Neural progenitor cell (in vitro differentiated cells): ENCODE measurements at regions not wholly inside any gene's neighbourhood (a gene's known extent, or its start where the extent isn't known, plus 50 kb on each side); places are given as distances from the start of the nearest gene placed in this dataset.
A peak's percentile ranks its signal among the peaks of the same experiment; 100 is the strongest.

Experiments used
- DNase-seq: peaks from one replicate; pipeline ENCODE4 v3.0.0-alpha.2; 2016; ENCODE audit warnings: low spot score
- H2AFZ ChIP-seq: fragments of 200-600 bp; sonication (generic); replicated peaks from 2 replicates; pipeline ENCODE4 v1.6.1; 2016; ENCODE audit warnings: antibody characterized with exemption
- H3F3A ChIP-seq: fragments of 200-600 bp; sonication (generic); 2 replicates; pipeline ENCODE4 v1.6.1; 2016; ENCODE audit warnings: antibody characterized with exemption, low read depth
- H3K27ac ChIP-seq: fragments of 200-600 bp; sonication (generic); 2 replicates; pipeline ENCODE4 v1.5.1; 2016; ENCODE audit warnings: mild to moderate bottlenecking
- H3K27me3 ChIP-seq: fragments of 200-600 bp; sonication (generic); 2 replicates; pipeline ENCODE4 v1.6.1; 2016; ENCODE audit warnings: mild to moderate bottlenecking, moderate library complexity
- H3K36me3 ChIP-seq: fragments of 200-600 bp; sonication (generic); 2 replicates; pipeline ENCODE4 v1.5.1; 2016
- H3K4me1 ChIP-seq: fragments of 200-600 bp; sonication (generic); 2 replicates; pipeline ENCODE4 v1.6.1; 2016; ENCODE audit warnings: mixed run types
- H3K4me2 ChIP-seq: fragments of 200-600 bp; sonication (generic); 2 replicates; pipeline ENCODE4 v1.6.1; 2016
- H3K4me3 ChIP-seq: fragments of 200-600 bp; sonication (generic); 2 replicates; pipeline ENCODE4 v1.5.1; 2016
- H3K79me2 ChIP-seq: fragments of 200-600 bp; sonication (generic); 2 replicates; pipeline ENCODE4 v1.6.1; 2016; ENCODE audit warnings: low read depth
- H3K9ac ChIP-seq: fragments of 200-600 bp; sonication (generic); 2 replicates; pipeline ENCODE4 v1.6.1; 2016
- H3K9me3 ChIP-seq: fragments of 200-600 bp; sonication (generic); 2 replicates; pipeline ENCODE4 v1.5.1; 2016; ENCODE audit warnings: low read depth
- H4K20me1 ChIP-seq: fragments of 200-600 bp; sonication (generic); 2 replicates; pipeline ENCODE4 v1.6.1; 2016; ENCODE audit warnings: low read depth
- H3K27ac Mint-ChIP-seq: 3 replicates; pipeline ENCODE4 v1.8.0; 2021; ENCODE audit warnings: mixed read lengths
- H3K27me3 Mint-ChIP-seq: 2 replicates; pipeline ENCODE4 v1.8.0; 2022; ENCODE audit warnings: low read depth, mild to moderate bottlenecking, inconsistent platforms, moderate library complexity, mixed read lengths; ENCODE audit not compliant: insufficient read depth
- H3K36me3 Mint-ChIP-seq: 3 replicates; pipeline ENCODE4 v1.8.0; 2021; ENCODE audit warnings: mixed read lengths
- H3K4me1 Mint-ChIP-seq: 3 replicates; pipeline ENCODE4 v1.8.0; 2021; ENCODE audit warnings: mixed read lengths
- H3K4me3 Mint-ChIP-seq: 3 replicates; pipeline ENCODE4 v1.8.0; 2021; ENCODE audit warnings: mild to moderate bottlenecking, moderate library complexity, mixed read lengths
- H3K9me3 Mint-ChIP-seq: 3 replicates; pipeline ENCODE4 v1.8.0; 2020; ENCODE audit warnings: mixed read lengths
- EZH2 ChIP-seq: fragments of 200-600 bp; sonication (generic); IDR thresholded peaks from 2 replicates; pipeline ENCODE4 v1.6.1; 2017; ENCODE audit warnings: antibody characterized with exemption, mild to moderate bottlenecking, moderate library complexity
- EZH2phosphoT487 ChIP-seq: fragments of 200-600 bp; sonication (generic); IDR thresholded peaks from 2 replicates; pipeline ENCODE4 v1.6.1; 2017; ENCODE audit warnings: antibody characterized with exemption
- TF ChIP-seq, protein P1 (sequence below): fragments of 200-600 bp; sonication (generic); IDR thresholded peaks from 2 replicates; pipeline ENCODE4 v1.5.1; 2017; ENCODE audit warnings: antibody characterized with exemption, mild to moderate bottlenecking

DNA sequence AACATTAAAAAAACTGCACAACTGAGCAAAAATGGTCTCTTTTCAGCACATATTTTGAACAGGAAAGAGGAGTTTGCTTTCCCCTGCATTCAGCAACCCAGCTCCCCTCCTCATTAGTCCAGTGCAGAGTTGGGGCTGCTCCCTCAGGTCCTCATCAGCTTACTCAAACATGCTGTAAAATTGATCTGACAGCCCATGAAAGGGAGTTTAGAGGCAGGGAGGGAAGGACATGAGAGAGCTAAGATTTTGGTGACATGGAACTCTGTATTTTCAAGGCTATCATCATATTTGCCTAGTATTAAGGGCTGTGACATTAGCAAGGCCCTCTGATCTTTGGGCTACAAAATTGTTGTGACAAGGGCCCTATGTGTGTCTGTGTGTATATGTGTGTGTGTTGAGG is 205.6 kb upstream of the TAPT1 start:
- Mint-ChIP-seq H3K4me1 (peaks cover 3% of the 10 kb centered on the region), H3K27me3 (no peaks in the 10 kb centered on the region), H3K4me3 (no peak overlapping the region), H3K36me3 (no peaks in the 10 kb centered on the region), H3K27ac (no peak overlapping the region), H3K9me3 (peaks cover 6% of the 10 kb centered on the region)
- no peak for TF ChIP-seq EZH2
- TF ChIP-seq EZH2phosphoT487, result no peak
- TF ChIP-seq, protein P1, sequence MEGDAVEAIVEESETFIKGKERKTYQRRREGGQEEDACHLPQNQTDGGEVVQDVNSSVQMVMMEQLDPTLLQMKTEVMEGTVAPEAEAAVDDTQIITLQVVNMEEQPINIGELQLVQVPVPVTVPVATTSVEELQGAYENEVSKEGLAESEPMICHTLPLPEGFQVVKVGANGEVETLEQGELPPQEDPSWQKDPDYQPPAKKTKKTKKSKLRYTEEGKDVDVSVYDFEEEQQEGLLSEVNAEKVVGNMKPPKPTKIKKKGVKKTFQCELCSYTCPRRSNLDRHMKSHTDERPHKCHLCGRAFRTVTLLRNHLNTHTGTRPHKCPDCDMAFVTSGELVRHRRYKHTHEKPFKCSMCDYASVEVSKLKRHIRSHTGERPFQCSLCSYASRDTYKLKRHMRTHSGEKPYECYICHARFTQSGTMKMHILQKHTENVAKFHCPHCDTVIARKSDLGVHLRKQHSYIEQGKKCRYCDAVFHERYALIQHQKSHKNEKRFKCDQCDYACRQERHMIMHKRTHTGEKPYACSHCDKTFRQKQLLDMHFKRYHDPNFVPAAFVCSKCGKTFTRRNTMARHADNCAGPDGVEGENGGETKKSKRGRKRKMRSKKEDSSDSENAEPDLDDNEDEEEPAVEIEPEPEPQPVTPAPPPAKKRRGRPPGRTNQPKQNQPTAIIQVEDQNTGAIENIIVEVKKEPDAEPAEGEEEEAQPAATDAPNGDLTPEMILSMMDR, result no peak
- no peak overlapping the region for H3K4me3 ChIP-seq
- no peak overlapping the region for H3K9ac ChIP-seq
- no peaks in the 10 kb centered on the region for H3K79me2 ChIP-seq
- no peaks in the 10 kb centered on the region for H3K9me3 ChIP-seq
- H3F3A ChIP-seq, result no peaks in the 10 kb centered on the region
- H3K36me3 ChIP-seq, result no peaks in the 10 kb centered on the region
- H3K27me3 ChIP-seq, result no peaks in the 10 kb centered on the region
- no peak overlapping the region for H3K4me2 ChIP-seq
- H3K27ac ChIP-seq, result no peak overlapping the region
- H4K20me1 ChIP-seq, result no peaks in the 10 kb centered on the region
- H3K4me1 ChIP-seq, result no peaks in the 10 kb centered on the region
- peak overlapping the region; percentile 17 for H2AFZ ChIP-seq
- DNase-seq, result no peak

DNA sequence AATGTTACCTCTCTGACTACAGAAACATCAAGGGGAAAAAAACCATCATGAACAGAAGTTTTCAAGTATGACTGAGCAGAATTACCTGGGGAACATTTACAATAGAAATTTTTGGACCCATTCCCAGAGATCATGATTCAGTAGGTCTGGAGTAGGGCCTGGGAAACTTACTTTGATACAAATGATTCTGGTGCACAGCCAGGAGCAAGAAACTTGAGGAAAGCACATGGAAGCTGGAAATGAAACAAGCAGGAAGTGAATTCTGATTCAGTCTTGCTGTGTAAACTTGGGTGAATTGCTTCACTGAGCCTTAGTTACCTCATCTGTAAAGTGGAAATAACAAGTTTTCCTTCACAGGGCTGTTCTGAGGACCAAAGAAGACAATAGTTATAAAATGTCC is 192.5 kb upstream of the TAPT1 start:
- Histone ChIP-seq H3K9ac (no peak overlapping the region), H3K9me3 (no peaks in the 10 kb centered on the region), H3K79me2 (no peaks in the 10 kb centered on the region), H3K27me3 (no peaks in the 10 kb centered on the region), H3F3A (no peaks in the 10 kb centered on the region), H3K4me1 (no peaks in the 10 kb centered on the region), H3K4me3 (no peak overlapping the region), H3K4me2 (no peak overlapping the region), H3K27ac (no peak overlapping the region), H3K36me3 (no peaks in the 10 kb centered on the region), H2AFZ (no peak overlapping the region), H4K20me1 (no peaks in the 10 kb centered on the region)
- TF ChIP-seq EZH2, result no peak
- no peak for TF ChIP-seq EZH2phosphoT487
- Mint-ChIP-seq H3K36me3 (no peaks in the 10 kb centered on the region), H3K4me1 (peaks cover 3% of the 10 kb centered on the region), H3K27me3 (no peaks in the 10 kb centered on the region), H3K9me3 (peaks cover 20% of the 10 kb centered on the region), H3K27ac (no peak overlapping the region), H3K4me3 (no peak overlapping the region)
- no peak for DNase-seq

DNA sequence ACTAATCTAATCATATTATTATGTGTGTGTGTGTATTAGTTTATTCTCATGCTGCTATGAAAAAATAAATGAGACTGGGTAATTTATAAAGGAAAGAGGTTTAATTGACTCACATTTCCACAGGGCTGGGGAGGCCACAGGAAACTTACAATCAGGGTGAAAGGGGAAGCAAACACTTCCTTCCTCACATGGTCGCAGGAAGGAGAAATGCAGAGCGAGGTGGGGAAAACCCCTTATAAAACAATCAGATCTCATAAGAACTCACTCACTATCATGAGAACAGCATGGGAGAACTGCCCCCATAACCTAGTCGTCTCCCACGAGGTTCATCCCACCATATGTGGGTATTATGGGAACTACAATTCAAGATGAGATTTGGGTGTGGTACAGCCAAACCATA is 190.9 kb upstream of the TAPT1 start:
- H3K79me2 ChIP-seq, result no peaks in the 10 kb centered on the region
- Mint-ChIP-seq H3K27ac (no peak overlapping the region), H3K36me3 (no peaks in the 10 kb centered on the region), H3K9me3 (peaks cover 20% of the 10 kb centered on the region), H3K27me3 (no peaks in the 10 kb centered on the region), H3K4me1 (peaks cover 5% of the 10 kb centered on the region), H3K4me3 (no peak overlapping the region)
- no peak overlapping the region for H3K4me2 ChIP-seq
- H2AFZ ChIP-seq, result no peak overlapping the region
- H3K36me3 ChIP-seq, result no peaks in the 10 kb centered on the region
- no peak for DNase-seq
- no peaks in the 10 kb centered on the region for H4K20me1 ChIP-seq
- H3K9ac ChIP-seq, result no peak overlapping the region
- H3K27me3 ChIP-seq, result no peaks in the 10 kb centered on the region
- H3K9me3 ChIP-seq, result no peaks in the 10 kb centered on the region
- no peak overlapping the region for H3K27ac ChIP-seq
- H3K4me3 ChIP-seq, result no peak overlapping the region
- TF ChIP-seq, protein P1, result no peak
- no peak for TF ChIP-seq EZH2phosphoT487
- TF ChIP-seq EZH2, result no peak
- H3F3A ChIP-seq, result no peaks in the 10 kb centered on the region
- H3K4me1 ChIP-seq, result no peaks in the 10 kb centered on the region

DNA sequence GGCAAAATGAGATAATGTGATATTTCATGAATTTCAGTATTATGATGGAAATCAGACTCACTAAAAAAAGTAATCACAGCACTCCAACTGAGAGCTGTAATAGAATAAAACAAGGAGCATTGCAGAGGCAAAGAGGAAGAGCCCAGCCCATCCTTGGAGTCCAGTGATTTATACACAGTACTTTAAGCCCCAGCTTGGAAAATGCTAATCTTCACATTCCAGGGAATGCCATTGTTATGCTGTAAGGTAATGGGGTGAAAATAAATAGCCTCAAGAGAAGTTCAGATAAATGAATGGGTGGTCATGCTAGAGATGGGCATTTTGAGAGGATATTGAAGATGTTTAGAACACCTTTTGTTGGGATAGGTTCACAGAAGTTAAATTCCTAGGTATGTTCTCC is 190.3 kb upstream of the TAPT1 start:
- no peak overlapping the region for H2AFZ ChIP-seq
- TF ChIP-seq EZH2phosphoT487 (no peak), EZH2 (no peak)
- TF ChIP-seq, protein P1, result no peak
- H3K4me2 ChIP-seq, result no peak overlapping the region
- no peak for DNase-seq
- H3K4me1 ChIP-seq, result no peaks in the 10 kb centered on the region
- H3K36me3 Mint-ChIP-seq, result no peaks in the 10 kb centered on the region
- no peak overlapping the region for H3K27ac Mint-ChIP-seq
- H3K27me3 Mint-ChIP-seq, result no peaks in the 10 kb centered on the region
- no peak overlapping the region for H3K4me3 ChIP-seq
- H3K36me3 ChIP-seq, result no peaks in the 10 kb centered on the region
- H3K27me3 ChIP-seq, result no peaks in the 10 kb centered on the region
- no peaks in the 10 kb centered on the region for H3F3A ChIP-seq
- H3K4me3 Mint-ChIP-seq, result no peak overlapping the region
- H3K9me3 Mint-ChIP-seq, result peaks cover 20% of the 10 kb centered on the region
- H3K9ac ChIP-seq, result no peak overlapping the region
- H4K20me1 ChIP-seq, result no peaks in the 10 kb centered on the region
- H3K79me2 ChIP-seq, result no peaks in the 10 kb centered on the region
- no peak overlapping the region for H3K27ac ChIP-seq
- H3K4me1 Mint-ChIP-seq, result peaks cover 5% of the 10 kb centered on the region
- H3K9me3 ChIP-seq, result no peaks in the 10 kb centered on the region
